Left lung (tissue), 4 donors: ENCODE measurements at regions not wholly inside any gene's neighbourhood (a gene's known extent, or its start where the extent isn't known, plus 50 kb on each side); places are given as distances from the start of the nearest gene placed in this dataset.

ENCODE experiments used
- ATAC-seq: fragments of 200-7000 bp; cut with Tn5 transposase; one replicate; pipeline ENCODE4 v1.9.1; 2020; ENCODE audit warnings: moderate library complexity
- DNase-seq, 4 donors: peaks; one replicate each; pipeline ENCODE4 v3.0.0-alpha.2; 2013 to 2020
- H3K27ac ChIP-seq, 2 donors: fragments of 200-600 bp; sonication (generic) in 1 of 2; one replicate each; pipeline versions ENCODE4 v1.5.0 to v1.8.0; 2020 to 2021
- H3K27me3 ChIP-seq, 2 donors: fragments of 200-600 bp; sonication (generic) in 1 of 2; one replicate each; pipeline versions ENCODE4 v1.5.0 to v1.8.0; 2020 to 2021
- H3K36me3 ChIP-seq, 2 donors: fragments of 200-600 bp; sonication (generic) in 1 of 2; one replicate each; pipeline versions ENCODE4 v1.5.0 to v1.8.0; 2020 to 2021
- H3K4me1 ChIP-seq, 2 donors: fragments of 200-600 bp; one replicate each; pipeline ENCODE4 v1.8.0; 2021
- H3K4me3 ChIP-seq, 2 donors: fragments of 200-600 bp; sonication (generic) in 1 of 2; one replicate each; pipeline versions ENCODE4 v1.5.0 to v1.8.0; 2020 to 2021; ENCODE audit warnings: mild to moderate bottlenecking in 1 of 2
- H3K9me3 ChIP-seq, 2 donors: fragments of 200-600 bp; sonication (generic) in 1 of 2; one replicate each; pipeline versions ENCODE4 v1.5.0 to v1.8.0; 2020 to 2021
- CTCF ChIP-seq, 2 donors: fragments of 200-600 bp; sonication (generic) in 1 of 2; IDR thresholded peaks; one replicate each; pipeline versions ENCODE4 v1.5.0 to v1.8.0; 2021; ENCODE audit warnings: antibody characterized with exemption in 2 of 2
- intact Hi-C, 2 donors: fragments of 100-400 bp; cut with DNase I; formaldehyde crosslinking; loops; one replicate each; pipeline versions ENCODE4 v1.11.2 to v1.14.2; 2022
- donor health status: DM: no; HTN: yes; CAD: no.
- donor health status: DM: no; HTN: no; CAD: no.

GRCh38 chr13:63389756-63390155, 1974.1 kb upstream of the PCDH20 start:
- Histone ChIP-seq H3K27me3 (no peaks in the 10 kb centered on the region), H3K4me1 (no peaks in the 10 kb centered on the region), H3K27ac (no peak overlapping the region), H3K4me3 (no peak overlapping the region), H3K9me3 (no peaks in the 10 kb centered on the region), H3K36me3 (no peaks in the 10 kb centered on the region)
- ATAC-seq (no peak), DNase-seq (no peak)
- no peak for TF ChIP-seq CTCF (IDR thresholded peaks at IDR 0.05)
- intact Hi-C loops = no loop called here

- no peak for ATAC-seq
- Histone ChIP-seq H3K36me3 (no peaks in the 10 kb centered on the region), H3K27me3 (no peaks in the 10 kb centered on the region), H3K9me3 (peaks cover 0 to 13% of the 10 kb centered on the region in 2 donors), H3K27ac (no peak overlapping the region), H3K4me1 (no peaks in the 10 kb centered on the region), H3K4me3 (no peak overlapping the region)
- intact Hi-C loops = no loop called here
- TF ChIP-seq CTCF (IDR thresholded peaks at IDR 0.05) = no peak
- DNase-seq = no peak
Measured at GRCh38 chr13:63381078-63381859, 1965.6 kb upstream of the PCDH20 start.

GRCh38 chr13:63377986-63378385, 1962.3 kb upstream of the PCDH20 start:
- Histone ChIP-seq H3K4me3 (no peak overlapping the region), H3K27ac (no peak overlapping the region), H3K4me1 (no peaks in the 10 kb centered on the region), H3K9me3 (peaks cover 0 to 13% of the 10 kb centered on the region in 2 donors), H3K36me3 (no peaks in the 10 kb centered on the region), H3K27me3 (no peaks in the 10 kb centered on the region)
- intact Hi-C loops = no loop called here
- no peak for ATAC-seq
- no peak for TF ChIP-seq CTCF (IDR thresholded peaks at IDR 0.05)
- no peak for DNase-seq

- H3K36me3 ChIP-seq = no peaks in the 10 kb centered on the region
- no peak overlapping the region for H3K4me3 ChIP-seq
- H3K27ac ChIP-seq = no peak overlapping the region
- H3K27me3 ChIP-seq = no peaks in the 10 kb centered on the region
- H3K4me1 ChIP-seq = no peaks in the 10 kb centered on the region
- ATAC-seq (no peak), DNase-seq (no peak)
- intact Hi-C loops = no loop called here
- no peaks in the 10 kb centered on the region for H3K9me3 ChIP-seq
- no peak for TF ChIP-seq CTCF (IDR thresholded peaks at IDR 0.05)
Measured at GRCh38 chr13:63370101-63370500, 1954.5 kb upstream of the PCDH20 start.

GRCh38 chr13:63367522-63368198, 1952.0 kb upstream of the PCDH20 start:
- Histone ChIP-seq H3K4me1 (no peaks in the 10 kb centered on the region), H3K36me3 (no peaks in the 10 kb centered on the region), H3K9me3 (no peaks in the 10 kb centered on the region), H3K4me3 (no peak overlapping the region), H3K27me3 (no peaks in the 10 kb centered on the region), H3K27ac (no peak overlapping the region)
- ATAC-seq = no peak
- no peak for TF ChIP-seq CTCF (IDR thresholded peaks at IDR 0.05)
- no peak for DNase-seq
- intact Hi-C loops = no loop called here
